AG09319 (cell line): ENCODE measurements at regions not wholly inside any gene's neighbourhood (a gene's known extent, or its start where the extent isn't known, plus 50 kb on each side); places are given as distances from the start of the nearest gene placed in this dataset.
A peak's percentile ranks its signal among the peaks of the same experiment; 100 is the strongest.

Experiments
- DNase-seq: peaks from one replicate; pipeline ENCODE4 v3.0.0-alpha.2; 2010; ENCODE audit warnings: low read depth; ENCODE audit errors: extremely low read depth
- CTCF ChIP-seq: IDR thresholded peaks from 2 replicates; pipeline ENCODE4 v1.5.1; 2011; ENCODE audit warnings: low read depth, mild to moderate bottlenecking, inconsistent platforms, low read length, moderate library complexity

- no peak for DNase-seq
- no peak for TF ChIP-seq CTCF
These were observed 554.7 kb downstream of the MIAT start for GRCh38 chr22:27212102-27212501.

- DNase-seq = peak; percentile 98
- TF ChIP-seq CTCF = no peak
These were observed 555.3 kb downstream of the MIAT start for GRCh38 chr22:27212617-27213177.

GRCh38 chr22:27213294-27213693, 555.9 kb downstream of the MIAT start:
- no peak for DNase-seq
- TF ChIP-seq CTCF = no peak

GRCh38 chr22:27213766-27214581, 556.6 kb downstream of the MIAT start:
- TF ChIP-seq CTCF = no peak
- peak; percentile 78 for DNase-seq

GRCh38 chr22:27214691-27215090, 557.3 kb downstream of the MIAT start:
- no peak for DNase-seq
- TF ChIP-seq CTCF = no peak

GRCh38 chr22:27215871-27216270, 558.5 kb downstream of the MIAT start:
- DNase-seq = no peak
- no peak for TF ChIP-seq CTCF

GRCh38 chr22:27216444-27216843, 559.1 kb downstream of the MIAT start:
- no peak for TF ChIP-seq CTCF
- no peak for DNase-seq
